ENCODE measurements at regions not wholly inside any gene's neighbourhood (a gene's known extent, or its start where the extent isn't known, plus 50 kb on each side); places are given as distances from the start of the nearest gene placed in this dataset.

DNA sequence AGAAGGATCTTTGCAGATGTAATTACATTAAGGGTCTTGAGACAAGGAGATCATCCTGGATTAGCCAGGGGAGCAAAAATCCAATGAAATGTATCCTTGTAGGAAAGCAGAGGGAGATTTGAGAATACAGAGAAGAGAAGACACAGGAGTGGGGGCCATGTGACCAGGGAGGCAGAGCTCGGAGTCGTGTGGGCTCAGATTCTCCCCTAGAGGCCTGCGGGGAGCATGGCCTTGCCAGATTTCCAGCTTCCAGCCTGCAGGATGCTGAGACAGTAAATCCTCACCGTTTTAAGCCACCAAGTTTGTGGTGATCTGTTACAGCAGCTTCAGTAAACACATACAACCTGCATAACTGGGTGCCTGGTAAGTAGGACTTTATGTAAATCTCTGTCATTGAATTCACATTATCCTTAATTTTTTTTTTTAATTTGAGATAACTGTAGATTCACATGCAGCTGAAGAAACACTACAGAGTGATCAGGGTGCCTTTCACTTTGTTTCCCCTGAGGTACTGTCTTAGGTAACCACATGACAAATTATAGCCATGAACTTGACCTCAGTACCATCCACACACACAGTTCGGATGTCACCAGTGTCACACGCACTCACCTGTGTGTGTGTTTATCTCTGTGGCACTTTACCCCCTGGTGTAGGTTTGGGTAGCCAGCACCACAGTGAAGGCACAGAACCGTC is 138.4 kb upstream of the HDAC4 start:
- TF ChIP-seq KLF9 (tag by site-specific recombination; IDR thresholded peaks at IDR 0.05; ENCODE audit: low read depth) (no peak), MEIS1 (CRISPR knock-in tag; IDR thresholded peaks at IDR 0.05; ENCODE audit: borderline replicate concordance) (no peak), BCL11A (tag by site-specific recombination; IDR thresholded peaks at IDR 0.05; ENCODE audit: low read depth) (no peak), YY1 (tag by site-specific recombination; IDR thresholded peaks at IDR 0.05) (no peak), ZNF624 (tag by site-specific recombination; IDR thresholded peaks at IDR 0.05) (no peak)
- TF ChIP-seq, protein P1, sequence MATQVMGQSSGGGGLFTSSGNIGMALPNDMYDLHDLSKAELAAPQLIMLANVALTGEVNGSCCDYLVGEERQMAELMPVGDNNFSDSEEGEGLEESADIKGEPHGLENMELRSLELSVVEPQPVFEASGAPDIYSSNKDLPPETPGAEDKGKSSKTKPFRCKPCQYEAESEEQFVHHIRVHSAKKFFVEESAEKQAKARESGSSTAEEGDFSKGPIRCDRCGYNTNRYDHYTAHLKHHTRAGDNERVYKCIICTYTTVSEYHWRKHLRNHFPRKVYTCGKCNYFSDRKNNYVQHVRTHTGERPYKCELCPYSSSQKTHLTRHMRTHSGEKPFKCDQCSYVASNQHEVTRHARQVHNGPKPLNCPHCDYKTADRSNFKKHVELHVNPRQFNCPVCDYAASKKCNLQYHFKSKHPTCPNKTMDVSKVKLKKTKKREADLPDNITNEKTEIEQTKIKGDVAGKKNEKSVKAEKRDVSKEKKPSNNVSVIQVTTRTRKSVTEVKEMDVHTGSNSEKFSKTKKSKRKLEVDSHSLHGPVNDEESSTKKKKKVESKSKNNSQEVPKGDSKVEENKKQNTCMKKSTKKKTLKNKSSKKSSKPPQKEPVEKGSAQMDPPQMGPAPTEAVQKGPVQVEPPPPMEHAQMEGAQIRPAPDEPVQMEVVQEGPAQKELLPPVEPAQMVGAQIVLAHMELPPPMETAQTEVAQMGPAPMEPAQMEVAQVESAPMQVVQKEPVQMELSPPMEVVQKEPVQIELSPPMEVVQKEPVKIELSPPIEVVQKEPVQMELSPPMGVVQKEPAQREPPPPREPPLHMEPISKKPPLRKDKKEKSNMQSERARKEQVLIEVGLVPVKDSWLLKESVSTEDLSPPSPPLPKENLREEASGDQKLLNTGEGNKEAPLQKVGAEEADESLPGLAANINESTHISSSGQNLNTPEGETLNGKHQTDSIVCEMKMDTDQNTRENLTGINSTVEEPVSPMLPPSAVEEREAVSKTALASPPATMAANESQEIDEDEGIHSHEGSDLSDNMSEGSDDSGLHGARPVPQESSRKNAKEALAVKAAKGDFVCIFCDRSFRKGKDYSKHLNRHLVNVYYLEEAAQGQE (tag by site-specific recombination; IDR thresholded peaks at IDR 0.05) = no peak

Data from HEK293 (cell line).